Mesothelial cell of epicardium (in vitro differentiated cells): ENCODE measurements at regions not wholly inside any gene's neighbourhood (a gene's known extent, or its start where the extent isn't known, plus 50 kb on each side); places are given as distances from the start of the nearest gene placed in this dataset.

Experiments
- DNase-seq, 2 experiments: peaks; one replicate each; pipeline ENCODE4 v3.0.0; 2021; ENCODE audit warnings: low spot score in 2 of 2; ENCODE audit not compliant: unreplicated experiment in 2 of 2
- H3K27ac Mint-ChIP-seq: 2 replicates; pipeline ENCODE4 v1.8.0; 2021; ENCODE audit warnings: mixed read lengths
- H3K27me3 Mint-ChIP-seq: 2 replicates; pipeline ENCODE4 v1.8.0; 2021; ENCODE audit warnings: low read depth, mixed read lengths
- H3K36me3 Mint-ChIP-seq: 2 replicates; pipeline ENCODE4 v1.8.0; 2021; ENCODE audit warnings: mixed read lengths
- H3K4me1 Mint-ChIP-seq: 2 replicates; pipeline ENCODE4 v1.8.0; 2021; ENCODE audit warnings: mixed read lengths
- H3K4me3 Mint-ChIP-seq: 2 replicates; pipeline ENCODE4 v1.8.0; 2021; ENCODE audit warnings: mild to moderate bottlenecking, moderate library complexity, mixed read lengths
- H3K9me3 Mint-ChIP-seq: 2 replicates; pipeline ENCODE4 v1.8.0; 2021; ENCODE audit warnings: mixed read lengths
- CTCF ChIP-seq: fragments of 200-600 bp; sonication (generic); IDR thresholded peaks from one replicate; pipeline ENCODE4 v1.5.0; 2021; ENCODE audit warnings: antibody characterized with exemption; ENCODE audit not compliant: unreplicated experiment

- Mint-ChIP-seq H3K4me3 (no peak overlapping the region), H3K9me3 (no peaks in the 10 kb centered on the region), H3K27ac (no peak overlapping the region), H3K36me3 (no peaks in the 10 kb centered on the region), H3K4me1 (peaks cover 3% of the 10 kb centered on the region), H3K27me3 (no peaks in the 10 kb centered on the region)
- TF ChIP-seq CTCF, result no peak
- DNase-seq, result no peak
Measured at GRCh38 chr18:44582456-44582855, 98.2 kb upstream of the SETBP1 start.

- Mint-ChIP-seq H3K36me3 (no peaks in the 10 kb centered on the region), H3K27me3 (no peaks in the 10 kb centered on the region), H3K4me3 (no peak overlapping the region), H3K4me1 (peaks cover 12% of the 10 kb centered on the region), H3K9me3 (no peaks in the 10 kb centered on the region), H3K27ac (no peak overlapping the region)
- TF ChIP-seq CTCF, result no peak
- DNase-seq, result no peak
Measured at GRCh38 chr18:44584900-44585299, 95.8 kb upstream of the SETBP1 start.

GRCh38 chr18:44586782-44587524, 93.7 kb upstream of the SETBP1 start:
- Mint-ChIP-seq H3K9me3 (no peaks in the 10 kb centered on the region), H3K36me3 (no peaks in the 10 kb centered on the region), H3K4me3 (no peak overlapping the region), H3K27me3 (no peaks in the 10 kb centered on the region), H3K27ac (no peak overlapping the region), H3K4me1 (peaks cover 25% of the 10 kb centered on the region)
- DNase-seq, result no peak
- TF ChIP-seq CTCF, result no peak

GRCh38 chr18:44588508-44588907, 92.2 kb upstream of the SETBP1 start:
- no peak overlapping the region for H3K27ac Mint-ChIP-seq

GRCh38 chr18:44589693-44590355, 90.9 kb upstream of the SETBP1 start:
- Mint-ChIP-seq H3K4me3 (no peak overlapping the region), H3K27me3 (no peaks in the 10 kb centered on the region), H3K9me3 (no peaks in the 10 kb centered on the region), H3K27ac (peak overlapping the region; percentile 8), H3K36me3 (no peaks in the 10 kb centered on the region), H3K4me1 (peaks cover 44% of the 10 kb centered on the region)
- no peak for TF ChIP-seq CTCF
- DNase-seq, result no peak

More at GRCh38 chr18:44588508-44588907, 92.2 kb upstream of the SETBP1 start:
- Mint-ChIP-seq H3K36me3 (no peaks in the 10 kb centered on the region), H3K4me3 (no peak overlapping the region), H3K27me3 (no peaks in the 10 kb centered on the region), H3K9me3 (no peaks in the 10 kb centered on the region), H3K4me1 (peaks cover 34% of the 10 kb centered on the region)
- no peak for DNase-seq
- no peak for TF ChIP-seq CTCF
